ENCODE measurements at regions not wholly inside any gene's neighbourhood (a gene's known extent, or its start where the extent isn't known, plus 50 kb on each side); places are given as distances from the start of the nearest gene placed in this dataset.
A peak's percentile ranks its signal among the peaks of the same experiment; 100 is the strongest.

- Histone ChIP-seq H3K27me3 (ENCODE audit: control insufficient read depth in 1 of 2, insufficient read depth in 2 of 2, low read length in 2 of 2) (peaks cover 0 to 9% of the 10 kb centered on the region in 2 experiments; a peak in 3 of 5 replicates), H4K20me1 (ENCODE audit: insufficient read depth, low read length) (no peaks in the 10 kb centered on the region), H3K36me3 (replicated peaks in 1 of 2; ENCODE audit: control insufficient read depth in 1 of 2, insufficient read depth in 2 of 2, low read length in 2 of 2) (no peaks in the 10 kb centered on the region), H3K27ac (ENCODE audit: extremely low read length, insufficient read depth, low read length) (no peak overlapping the region), H3K9me3 (ENCODE audit: low read length) (no peaks in the 10 kb centered on the region), H3K4me2 (ENCODE audit: low read depth, low read length) (no peak overlapping the region), H2AFZ (ENCODE audit: low read length) (no peak overlapping the region), H3K9ac (ENCODE audit: insufficient read depth, low read depth, low read length) (no peak overlapping the region), H3K79me2 (ENCODE audit: insufficient read depth, low read length) (no peaks in the 10 kb centered on the region), H3K4me3 (replicated peaks in 1 of 3; ENCODE audit: insufficient read depth in 1 of 3, low read depth in 2 of 3, low read length in 3 of 3) (no peak overlapping the region), H3K4me1 (ENCODE audit: insufficient read depth, low read length) (no peaks in the 10 kb centered on the region)
- in situ Hi-C loops (cut with HindIII; ENCODE audit: extremely low pct_ligation_motif_present, low pct_unique_long_range_greater_than_20kb): no loop called here
- ChIA-PET CTCF (ENCODE audit: low intra/inter-chr PET ratio, low total read pairs) (no interaction called here), POLR2A (no interaction called here)
- BruUV-seq (replicated peaks): no TSS peak
- FAIRE-seq (no peak), DNase-seq (ENCODE audit: low spot score) (no peak), ATAC-seq (no peak)
- TF ChIP-seq BRD4 (CRISPR knock-in tag; IDR thresholded peaks at IDR 0.05): no peak
- TF ChIP-seq HHEX (CRISPR knock-in tag; IDR thresholded peaks at IDR 0.05): no peak
- no peak for TF ChIP-seq ZMYM4 (CRISPR knock-in tag; IDR thresholded peaks at IDR 0.05)
- no peak for TF ChIP-seq ZSCAN31 (CRISPR knock-in tag; IDR thresholded peaks at IDR 0.05; ENCODE audit: low read depth)
- 2% methylated on average over 3 of the region's 3 CpGs for WGBS (ENCODE audit: low lambda C conversion rate)
- intact Hi-C loops (cut with micrococcal nuclease; ENCODE audit: unreplicated experiment): no loop called here
Measured at GRCh38 chr16:73869126-73869525, 427.5 kb upstream of the PSMD7 start.

- no TSS peak for BruUV-seq (replicated peaks)
- H3K9ac ChIP-seq (ENCODE audit: insufficient read depth, low read depth, low read length): no peak overlapping the region
- in situ Hi-C loops (cut with HindIII; ENCODE audit: extremely low pct_ligation_motif_present, low pct_unique_long_range_greater_than_20kb) (no loop called here), intact Hi-C loops (cut with micrococcal nuclease; ENCODE audit: unreplicated experiment) (no loop called here)
- H3K27ac ChIP-seq (ENCODE audit: extremely low read length, insufficient read depth, low read length): no peak overlapping the region
- TF ChIP-seq ZBTB37 (CRISPR knock-in tag; IDR thresholded peaks at IDR 0.05) (no peak), CREB1 (IDR thresholded peaks at IDR 0.05) (peak; percentile 45; the same call in 1 of the 2 replicates), CREB1 (CRISPR knock-in tag; IDR thresholded peaks at IDR 0.05) (no peak)
- DNase-seq (ENCODE audit: low spot score): no peak
- POLR2A ChIA-PET: no interaction called here
- CTCF ChIA-PET (ENCODE audit: low intra/inter-chr PET ratio, low total read pairs): no interaction called here
- no peaks in the 10 kb centered on the region for H3K36me3 ChIP-seq (replicated peaks in 1 of 2; ENCODE audit: control insufficient read depth in 1 of 2, insufficient read depth in 2 of 2, low read length in 2 of 2)
- ATAC-seq: no peak
- H2AFZ ChIP-seq (ENCODE audit: low read length): no peak overlapping the region
- H3K27me3 ChIP-seq (ENCODE audit: control insufficient read depth in 1 of 2, insufficient read depth in 2 of 2, low read length in 2 of 2): peaks cover 0 to 17% of the 10 kb centered on the region in 2 experiments; a peak in 3 of 5 replicates
- H3K79me2 ChIP-seq (ENCODE audit: insufficient read depth, low read length): no peaks in the 10 kb centered on the region
- no peak for FAIRE-seq
- H3K9me3 ChIP-seq (ENCODE audit: low read length): no peaks in the 10 kb centered on the region
- H4K20me1 ChIP-seq (ENCODE audit: insufficient read depth, low read length): no peaks in the 10 kb centered on the region
- H3K4me1 ChIP-seq (ENCODE audit: insufficient read depth, low read length): no peaks in the 10 kb centered on the region
- H3K4me3 ChIP-seq (replicated peaks in 1 of 3; ENCODE audit: insufficient read depth in 1 of 3, low read depth in 2 of 3, low read length in 3 of 3): no peak overlapping the region
- H3K4me2 ChIP-seq (ENCODE audit: low read depth, low read length): no peak overlapping the region
Measured at GRCh38 chr16:73864868-73865267, 431.7 kb upstream of the PSMD7 start.

All from HepG2 (cell line).